ENCODE measurements at regions not wholly inside any gene's neighbourhood (a gene's known extent, or its start where the extent isn't known, plus 50 kb on each side); places are given as distances from the start of the nearest gene placed in this dataset.

DNA sequence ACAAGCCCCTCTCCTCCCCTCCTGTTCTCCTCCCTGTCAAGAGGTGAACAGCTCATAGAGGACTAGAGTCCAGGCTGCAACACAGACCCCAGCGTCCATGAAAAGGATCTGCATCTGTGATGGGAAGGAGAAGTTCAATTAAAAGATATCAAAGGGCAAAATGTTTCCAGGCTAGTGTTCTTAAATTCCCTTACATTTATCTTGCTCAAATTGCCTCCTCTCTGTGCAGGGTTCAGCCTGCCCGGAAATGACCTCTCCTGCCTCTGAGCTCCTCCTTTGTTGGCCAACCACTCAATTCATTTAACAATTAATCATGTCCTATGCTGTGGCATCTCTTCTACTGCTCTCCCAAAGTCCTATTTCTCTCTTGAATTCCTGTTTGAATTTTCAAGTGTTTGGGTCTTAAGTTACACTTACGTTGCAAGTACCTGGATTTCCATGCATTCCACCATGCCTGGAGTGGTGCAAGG is 105.3 kb downstream of the TSN start:
- DNase-seq = no peak

DNA sequence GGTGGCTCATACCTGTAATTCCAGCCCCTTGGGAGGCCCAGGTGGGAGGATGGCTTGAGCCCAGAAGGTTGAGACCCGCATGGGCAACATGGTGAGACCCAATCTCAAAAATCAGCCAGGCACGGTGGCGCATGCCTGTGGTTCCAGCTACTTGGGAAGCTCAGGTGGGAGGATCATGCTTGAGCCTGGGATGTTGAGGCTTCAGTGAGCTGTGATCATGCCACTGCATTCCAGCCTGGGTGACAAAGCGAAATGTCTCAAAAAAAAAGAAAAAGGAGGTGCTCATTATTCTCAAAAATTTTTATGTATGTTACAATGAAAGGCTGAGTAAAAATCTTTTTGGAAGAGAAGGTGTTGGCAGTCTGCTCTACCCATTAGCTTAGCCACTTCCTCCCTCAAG is 106.8 kb downstream of the TSN start:
- no peak for DNase-seq

DNA sequence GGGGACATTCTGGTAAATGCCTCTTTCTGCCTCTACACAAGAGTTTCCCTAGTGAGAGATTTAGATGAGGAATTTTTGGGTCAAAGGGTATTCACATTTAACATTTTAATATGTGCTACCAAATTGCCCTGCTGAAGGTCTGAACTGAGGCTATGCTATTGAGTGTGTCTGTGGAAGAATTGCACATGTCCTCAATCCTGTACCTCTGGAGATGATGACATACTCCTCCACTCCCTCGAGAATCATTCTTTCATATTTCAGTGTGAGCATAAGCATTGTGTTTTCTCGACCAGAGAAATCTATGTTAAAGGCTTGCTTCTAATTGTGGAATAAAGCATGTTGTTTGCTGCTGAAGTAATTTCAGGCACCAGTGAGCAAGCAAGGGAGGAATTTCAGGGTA is 110.5 kb downstream of the TSN start:
- no peak for DNase-seq

DNA sequence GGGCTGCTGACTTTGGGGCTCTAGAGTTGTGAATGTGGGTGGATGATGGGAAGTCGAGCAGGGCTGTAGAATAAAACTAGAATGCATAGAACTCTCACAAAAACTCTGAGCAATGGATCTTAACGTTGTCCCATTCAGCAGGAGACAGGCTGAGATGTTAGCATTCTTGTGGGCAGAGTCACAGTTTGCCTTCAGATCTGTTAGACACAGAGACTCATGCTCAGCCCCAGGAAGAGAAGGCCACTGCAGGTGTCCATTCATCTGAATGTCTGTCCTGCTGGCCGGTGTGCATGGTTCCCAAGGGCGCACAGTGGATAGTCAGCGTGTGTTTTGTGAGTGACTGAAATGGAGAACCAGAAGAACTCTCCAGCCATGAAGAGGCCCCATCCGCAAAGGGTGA is 111.3 kb downstream of the TSN start:
- no peak for DNase-seq

DNA sequence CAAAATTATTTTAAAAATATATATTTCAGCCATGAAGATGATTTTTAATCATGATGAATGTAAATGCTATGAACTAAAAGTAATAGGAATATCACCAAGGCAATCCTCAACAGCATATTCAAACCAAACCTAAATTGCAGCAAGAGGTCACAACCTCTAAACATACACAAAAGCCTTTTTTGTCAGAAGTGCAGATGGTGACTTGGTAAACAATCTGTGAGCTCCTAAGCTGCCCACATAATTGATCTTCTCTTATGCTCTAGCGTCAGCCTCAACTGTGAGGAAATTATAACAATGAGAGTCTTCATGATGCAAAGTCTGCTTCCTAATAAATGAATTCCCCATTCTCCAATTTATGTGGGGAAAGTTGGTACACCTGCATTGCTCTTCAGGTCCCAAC is 113.2 kb downstream of the TSN start:
- DNase-seq = no peak

DNA sequence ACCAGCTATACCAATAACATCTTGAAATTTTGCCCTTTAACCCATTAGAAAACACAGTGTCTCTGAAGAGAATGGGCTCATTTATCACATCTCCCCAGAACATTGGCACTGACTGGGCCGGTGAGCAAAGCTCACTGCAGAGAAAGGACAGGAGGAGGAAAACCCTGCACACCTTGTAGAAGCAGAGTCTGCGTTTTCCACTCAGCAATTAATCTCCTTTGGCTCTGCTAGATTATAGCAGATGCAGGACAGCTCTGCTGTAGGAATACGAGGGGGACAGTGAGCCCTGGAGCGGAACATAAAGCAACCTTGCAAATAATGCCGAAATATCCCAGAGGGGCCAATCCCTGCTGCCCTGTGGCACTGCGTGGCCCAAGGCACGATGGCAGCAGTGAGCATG is 113.9 kb downstream of the TSN start:
- DNase-seq = no peak

DNA sequence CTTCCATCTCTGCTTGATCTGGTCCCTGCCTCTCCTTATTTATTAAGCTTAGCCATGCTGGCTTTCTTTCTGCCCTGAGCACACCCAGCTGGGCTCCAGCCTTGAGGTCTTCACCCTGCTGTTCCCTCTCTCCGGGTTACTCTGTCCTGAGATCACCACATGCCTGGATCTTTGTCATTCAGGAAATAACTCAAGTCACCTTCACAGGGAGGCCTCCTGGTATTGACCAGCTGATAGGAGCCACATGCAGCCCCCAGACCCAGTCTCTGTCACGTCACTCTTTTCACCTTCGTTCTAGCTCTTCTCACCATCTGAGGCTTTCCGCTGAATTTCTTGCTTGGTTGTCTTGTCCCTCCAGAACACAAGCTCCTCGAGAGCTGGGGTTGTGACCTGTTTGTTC is 114.4 kb downstream of the TSN start:
- no peak for DNase-seq

DNA sequence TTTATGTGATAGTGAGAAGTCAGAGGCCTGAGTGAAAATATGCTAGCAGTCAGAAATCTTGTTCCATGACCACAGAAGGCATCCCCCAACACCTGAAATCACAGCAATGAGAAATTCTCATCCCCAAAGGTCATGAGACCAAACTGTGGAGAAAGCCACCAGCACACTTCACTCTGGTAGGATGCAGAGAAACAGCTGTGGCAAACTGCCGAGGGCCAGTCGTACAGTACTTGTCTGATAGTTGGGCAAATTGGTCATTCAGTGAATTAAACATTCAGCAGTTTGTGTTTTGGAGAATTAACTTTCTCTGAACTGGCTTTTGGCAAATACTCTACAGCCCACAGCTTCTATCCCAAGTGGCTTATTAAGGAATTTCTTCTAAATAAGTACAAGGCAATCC is 117.2 kb downstream of the TSN start:
- DNase-seq = no peak

DNA sequence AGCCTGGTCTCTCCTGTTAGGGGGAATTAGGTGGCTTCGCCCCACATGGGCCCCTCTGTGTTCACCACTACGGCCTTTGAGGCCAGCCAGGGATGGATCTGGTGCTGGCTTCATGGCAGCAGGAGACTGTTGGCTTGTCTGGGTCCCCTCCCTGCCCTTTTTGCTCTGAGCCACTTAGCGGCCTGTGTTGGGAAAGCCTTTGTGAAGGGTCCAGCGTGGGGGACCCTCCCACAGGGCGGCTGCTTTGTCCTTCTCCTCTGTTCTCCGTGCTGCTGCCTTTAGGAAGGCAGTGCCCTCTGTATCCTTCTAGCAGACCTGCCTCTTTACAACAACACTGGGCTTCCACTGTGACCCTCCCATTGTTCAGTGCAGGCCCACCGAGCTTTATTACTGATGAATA is 118.4 kb downstream of the TSN start:
- DNase-seq = no peak

DNA sequence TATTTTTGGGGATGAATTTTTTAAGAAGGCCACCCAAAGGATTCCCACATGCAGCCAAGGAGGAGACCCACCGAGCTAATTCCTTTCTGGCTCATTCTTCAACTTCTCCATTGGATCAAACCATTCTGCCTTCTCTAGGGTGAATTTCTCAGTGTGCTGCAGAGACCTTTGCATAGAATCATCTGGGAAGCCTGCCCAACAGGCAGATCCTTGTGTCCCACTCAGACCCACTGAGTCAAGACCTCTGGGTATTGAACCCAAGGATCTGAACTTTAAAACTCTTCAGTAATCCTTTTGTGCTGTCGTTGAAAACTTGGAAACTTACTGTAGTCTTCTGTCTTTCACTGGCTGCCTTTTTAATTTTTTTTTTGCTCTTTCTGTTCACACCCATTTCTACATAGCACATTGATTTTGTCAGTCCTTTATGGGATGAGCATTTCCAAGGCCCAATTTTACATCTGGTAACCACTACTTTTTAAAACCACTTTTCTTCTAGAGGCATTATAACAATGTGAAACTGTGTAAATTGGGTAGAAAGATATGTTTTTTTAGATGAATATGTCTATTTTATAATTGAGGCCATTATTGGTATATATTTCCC is 120.2 kb downstream of the TSN start:
- no peak for DNase-seq

DNA sequence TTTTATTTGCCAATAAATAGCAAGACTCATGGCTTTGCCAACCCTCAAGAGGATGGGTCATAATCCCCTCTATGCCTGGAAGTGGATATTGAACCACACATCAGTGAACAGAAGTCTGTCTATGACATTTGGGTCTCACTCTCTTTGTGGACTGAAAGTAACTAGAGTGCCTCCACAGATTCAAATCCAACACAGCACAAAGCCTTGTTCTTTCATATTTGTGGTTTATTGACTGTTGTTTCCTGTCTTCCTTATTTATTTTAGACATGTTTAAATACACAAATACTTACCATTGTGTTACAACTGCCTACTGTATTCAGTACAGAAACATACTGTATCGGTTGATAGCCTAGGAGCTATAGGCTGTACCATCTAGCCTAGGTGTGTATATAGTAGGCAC is 121.9 kb downstream of the TSN start:
- DNase-seq = no peak

DNA sequence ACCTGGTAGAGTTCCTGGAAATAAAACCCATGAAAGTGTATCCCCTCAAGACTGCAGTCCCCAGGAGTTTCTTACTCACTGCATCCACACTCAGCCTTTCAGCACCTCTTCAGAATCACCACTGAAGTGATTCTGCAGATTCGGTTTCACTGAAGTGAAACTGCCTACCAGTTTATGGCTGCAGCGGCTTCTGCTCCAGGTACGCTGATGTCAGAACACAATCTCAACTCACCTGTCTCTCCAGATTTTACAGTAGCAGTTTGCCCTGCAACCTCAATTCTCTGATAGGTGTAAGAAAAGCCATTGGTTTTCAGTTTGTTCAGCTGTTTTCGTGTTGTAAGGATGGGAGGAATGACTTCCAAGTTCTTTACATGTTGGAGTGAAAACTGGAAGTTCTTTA is 124.8 kb downstream of the TSN start:
- DNase-seq = no peak

DNA sequence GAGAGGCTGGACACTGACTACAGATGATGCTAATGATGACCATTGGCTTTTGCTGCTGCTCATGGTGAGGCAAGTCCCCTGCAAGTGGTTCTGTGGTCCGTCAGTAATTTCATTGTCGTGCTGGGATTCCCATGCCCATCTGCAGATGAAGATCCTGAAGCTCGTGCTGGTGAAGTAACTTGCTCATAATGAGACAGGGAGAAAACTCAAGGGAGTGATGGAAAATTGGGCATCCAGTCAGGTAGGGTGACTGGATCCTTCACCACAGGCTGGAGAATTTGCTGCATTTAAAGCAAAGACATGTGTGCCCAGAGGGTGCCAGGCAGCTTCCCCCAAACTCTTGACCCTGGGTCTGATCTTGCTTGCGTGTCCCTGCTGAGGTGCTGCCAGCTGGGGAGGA is 125.6 kb downstream of the TSN start:
- DNase-seq = no peak

DNA sequence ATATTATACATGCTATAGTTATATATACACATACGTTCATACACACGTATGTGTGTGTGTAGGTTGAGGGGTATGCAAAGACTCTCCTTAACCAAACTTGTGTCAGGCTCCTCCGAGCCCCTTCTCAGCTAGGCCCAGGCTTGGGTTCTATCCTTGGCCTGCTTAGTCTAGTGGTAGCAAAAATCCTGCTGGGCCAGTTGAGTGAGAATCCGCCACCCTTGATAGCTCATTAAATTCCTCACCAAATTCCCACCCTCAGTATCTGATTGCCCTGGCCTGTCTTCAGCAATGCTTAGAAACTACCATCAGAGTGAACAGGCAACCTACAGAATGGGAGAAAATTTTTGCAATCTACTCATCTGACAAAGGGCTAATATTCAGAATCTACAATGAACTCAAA is 126.5 kb downstream of the TSN start:
- DNase-seq = no peak

DNA sequence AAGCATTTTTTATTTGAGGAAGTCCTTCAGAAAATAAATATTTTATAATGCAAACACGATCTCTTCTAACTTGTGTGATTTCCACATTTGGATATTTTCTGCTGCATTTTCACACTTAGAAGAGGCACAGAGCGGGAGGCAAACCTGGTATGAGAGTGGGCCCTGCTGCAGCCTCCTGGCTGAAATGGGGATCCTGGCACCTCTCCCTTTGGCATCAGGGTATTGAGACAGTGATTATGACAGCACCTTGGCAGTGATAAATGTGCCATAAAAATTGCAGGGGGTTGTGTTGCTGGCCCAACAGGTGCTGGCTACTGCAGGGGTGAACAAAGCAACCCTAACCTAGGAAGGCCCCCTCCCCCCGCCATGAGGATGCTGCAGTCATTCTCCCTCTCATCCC is 128.6 kb downstream of the TSN start:
- no peak for DNase-seq

DNA sequence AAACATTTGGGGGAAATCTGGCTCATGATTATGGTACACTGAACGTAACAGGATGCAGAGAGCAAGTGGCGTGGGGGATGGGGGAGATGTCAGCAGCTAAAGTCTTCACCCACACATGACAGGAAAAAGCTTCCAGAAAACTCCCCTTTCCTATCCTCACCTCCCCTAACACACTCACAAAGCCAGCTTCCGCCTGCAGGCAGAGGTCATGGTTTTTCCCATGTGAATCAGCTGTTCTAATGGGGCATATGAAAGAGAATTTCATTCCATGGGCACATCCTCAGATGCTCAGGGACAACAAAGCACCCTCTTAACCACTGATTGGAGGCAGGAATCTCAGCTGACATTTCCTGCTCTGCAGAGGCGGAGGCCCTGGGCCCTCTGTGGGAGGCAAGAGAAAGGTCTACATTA is 129.1 kb downstream of the TSN start:
- DNase-seq = peak in 1 of 3 donors; percentile 8

DNA sequence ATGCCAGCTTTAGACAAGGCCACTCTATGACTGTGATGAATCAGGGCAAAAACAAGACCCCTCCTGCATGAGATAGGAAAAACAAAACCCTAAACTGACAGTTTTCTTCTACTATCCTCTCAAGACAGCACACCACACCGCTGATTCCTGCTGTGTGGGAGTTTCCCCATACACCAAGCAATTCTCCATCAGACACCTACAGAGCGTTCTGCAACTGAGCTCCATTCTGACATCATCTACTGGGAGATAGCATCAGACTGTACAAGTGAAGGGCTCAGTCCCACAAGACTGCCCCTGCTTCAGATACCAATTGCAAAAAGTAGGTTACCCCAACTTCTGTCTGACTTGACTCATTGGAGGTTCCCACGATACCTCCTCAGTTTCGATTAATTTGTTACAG is 130.6 kb downstream of the TSN start:
- no peak for DNase-seq

DNA sequence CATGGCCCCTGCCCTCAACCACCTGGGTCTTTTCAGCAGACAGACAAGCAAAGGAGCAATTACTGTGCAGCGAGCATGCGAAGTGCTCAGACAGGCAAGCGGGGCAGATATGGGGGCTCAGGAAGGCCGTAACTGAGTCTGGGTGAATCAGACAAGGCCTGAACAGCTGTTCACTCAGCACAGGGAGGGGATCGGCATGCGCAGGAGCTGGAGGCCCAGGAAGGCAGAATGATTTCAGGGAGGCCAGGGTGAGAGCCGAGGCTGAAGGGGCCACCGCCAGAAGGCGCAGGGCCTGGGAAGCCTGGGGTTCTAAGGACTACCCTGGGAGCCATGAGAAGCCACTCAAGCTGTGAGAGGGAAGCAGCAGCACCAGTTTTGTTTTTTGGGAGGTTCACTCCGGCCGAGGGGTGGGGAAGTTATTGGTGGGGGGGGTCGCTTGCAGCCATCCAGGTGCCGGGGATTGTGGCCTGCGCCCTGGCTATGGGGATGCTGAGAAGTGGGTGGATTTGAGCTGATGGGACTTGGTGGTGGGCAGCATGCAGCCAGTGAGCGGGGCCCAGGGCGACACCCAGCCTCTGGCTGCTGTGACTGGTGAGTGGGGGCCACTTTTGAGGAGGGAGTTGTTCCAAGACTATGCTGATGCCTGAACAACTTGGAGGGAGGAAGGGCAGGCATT is 132.2 kb downstream of the TSN start:
- no peak for DNase-seq

DNA sequence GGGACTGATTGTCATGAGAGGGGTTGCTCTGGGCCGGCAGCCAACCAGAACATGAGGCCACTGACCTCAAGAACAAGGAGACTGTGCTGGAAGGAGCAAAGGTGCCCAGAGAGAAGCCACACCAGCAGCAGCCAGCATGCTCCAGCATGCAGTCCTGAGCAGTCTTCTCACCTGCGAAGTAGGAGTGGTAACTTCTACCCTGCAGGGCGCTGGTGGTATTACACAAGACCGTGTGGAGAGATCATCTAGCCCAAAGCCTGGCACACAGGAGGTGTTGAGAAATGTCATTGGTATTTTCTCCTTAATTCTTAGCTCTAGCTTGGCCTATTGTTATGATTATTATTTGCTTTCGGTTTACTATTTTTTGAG is 132.7 kb downstream of the TSN start:
- no peak for DNase-seq

DNA sequence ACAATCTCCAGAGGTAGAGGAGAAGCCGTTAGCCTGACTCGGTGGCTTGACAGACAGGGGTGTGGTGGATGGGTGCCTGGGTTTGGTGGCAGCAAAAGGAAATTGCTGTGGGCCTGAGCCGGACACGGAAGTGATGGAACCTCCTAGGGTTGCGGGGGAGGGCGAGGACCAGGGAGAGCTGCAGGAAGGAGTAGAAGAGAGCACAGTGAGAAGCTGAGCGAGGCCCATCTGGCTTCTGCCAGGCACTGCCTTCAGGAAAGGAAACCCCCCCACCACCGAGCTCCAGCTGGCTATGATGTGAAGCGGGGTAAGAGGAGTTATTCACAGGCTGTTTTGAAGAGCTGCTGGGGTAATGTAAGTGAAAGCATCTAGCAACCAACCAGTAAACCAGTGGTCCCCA is 134.6 kb downstream of the TSN start:
- no peak for DNase-seq

DNA sequence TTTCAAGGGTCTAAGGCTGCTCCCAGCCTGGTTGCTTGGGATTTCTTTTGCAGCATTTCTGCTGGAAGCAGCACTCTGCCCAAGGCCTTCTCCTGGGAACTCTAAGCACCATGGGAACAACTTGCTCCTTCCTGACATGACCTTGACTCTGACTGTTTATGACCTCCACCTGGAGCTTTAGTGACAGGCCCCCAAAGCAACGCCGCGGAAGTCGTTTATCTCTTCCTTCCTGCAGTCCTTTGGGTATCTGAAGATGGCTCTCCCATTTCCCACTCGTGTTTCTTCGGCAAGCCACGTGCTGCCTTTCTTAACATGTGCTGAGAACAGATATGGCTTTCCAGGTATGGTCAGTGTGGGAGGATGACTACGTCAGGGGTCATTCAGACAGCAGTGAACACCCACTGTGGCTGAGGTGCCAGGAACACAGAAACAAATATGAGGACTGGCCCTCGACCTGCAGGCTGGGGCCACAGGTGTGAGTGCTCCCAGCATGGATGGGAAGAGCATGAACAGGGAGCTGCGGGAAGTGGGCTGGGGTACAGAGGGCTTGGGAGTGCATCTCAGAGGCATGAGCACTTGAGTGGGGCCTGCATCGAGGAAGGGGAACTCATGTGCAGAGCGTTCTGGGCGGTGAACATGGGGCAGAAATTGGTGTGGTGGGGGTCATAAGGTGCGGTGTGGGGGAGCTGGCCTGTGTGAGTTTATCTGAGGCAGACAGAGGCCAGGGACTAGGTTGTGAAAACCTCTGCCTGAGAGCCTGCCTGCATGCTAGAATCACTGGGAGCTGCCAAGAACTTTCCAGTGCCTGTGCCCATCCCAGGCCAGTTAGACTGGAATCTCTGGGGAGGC is 140.5 kb downstream of the TSN start:
- DNase-seq = no peak

DNA sequence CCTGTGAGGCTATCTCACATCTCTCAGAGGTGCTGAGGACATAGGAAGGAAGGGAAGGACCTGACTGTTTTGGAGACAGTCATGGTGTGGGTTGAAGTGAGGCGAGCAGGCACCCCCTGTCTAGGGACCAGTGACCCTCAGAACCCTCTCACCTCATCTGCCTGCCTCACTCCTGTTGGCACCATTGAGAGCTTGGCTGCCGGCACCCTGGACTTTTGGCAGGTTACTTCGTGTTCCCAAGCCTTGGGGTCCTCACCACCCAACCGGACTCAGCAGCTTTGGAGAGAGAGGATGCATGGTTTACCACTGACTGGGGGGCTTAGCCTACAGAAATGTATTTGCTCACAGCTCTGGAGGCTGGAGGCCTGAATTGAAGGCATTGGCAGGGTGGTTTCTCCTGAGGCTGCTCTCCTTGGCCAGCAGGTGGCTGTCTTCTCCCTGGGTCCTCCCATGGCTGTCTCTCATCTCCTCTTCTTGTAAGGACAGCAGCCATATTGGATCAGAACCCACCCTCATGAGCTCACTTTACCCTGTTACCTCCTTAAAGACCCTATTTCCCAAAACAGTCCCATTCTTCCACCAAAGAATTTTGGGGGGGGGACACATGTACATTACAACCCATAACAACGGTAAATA is 142.0 kb downstream of the TSN start:
- DNase-seq = peak in 2 of 3 donors; percentile 17 to 26

DNA sequence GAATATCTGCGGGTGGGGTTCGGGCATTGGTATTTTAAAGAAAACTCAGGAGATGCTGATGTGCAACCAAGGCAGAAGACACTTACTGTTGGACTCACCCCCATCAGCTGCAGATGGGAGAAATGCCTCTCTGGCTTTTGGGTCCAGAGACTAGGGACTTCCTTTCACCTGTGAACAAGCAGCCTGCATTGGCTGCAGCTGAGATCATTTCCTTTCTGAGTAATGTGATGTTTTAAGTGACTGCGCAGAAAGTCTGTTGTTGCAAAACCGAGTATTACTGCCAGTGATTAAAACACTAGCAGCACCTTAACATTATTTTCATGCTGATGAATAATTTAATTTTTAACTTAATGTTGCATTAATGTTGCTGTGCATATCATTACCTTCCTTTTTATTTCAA is 143.0 kb downstream of the TSN start:
- peak in 1 of 3 donors; percentile 2 for DNase-seq

DNA sequence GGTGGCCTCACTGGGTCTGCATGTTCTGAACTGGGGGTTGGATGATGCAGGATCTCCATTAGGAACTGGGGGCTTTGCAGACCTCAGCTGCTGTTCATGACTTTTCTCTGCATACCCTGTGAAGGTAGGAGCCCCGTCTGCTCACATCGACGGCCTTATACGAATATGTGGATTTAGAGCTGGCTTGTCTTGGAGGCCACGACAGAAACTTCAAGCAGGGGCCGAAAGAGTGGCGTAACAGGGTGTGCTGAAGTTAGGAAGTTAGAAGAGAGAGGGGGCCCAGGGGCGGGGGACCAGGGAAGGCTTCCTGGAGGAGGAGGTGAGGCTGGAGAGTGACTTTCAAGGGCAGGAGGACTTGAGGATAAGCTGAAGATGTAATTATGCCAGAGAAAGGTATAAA is 144.9 kb downstream of the TSN start:
- DNase-seq = no peak
